ENCODE measurements at regions not wholly inside any gene's neighbourhood (a gene's known extent, or its start where the extent isn't known, plus 50 kb on each side); places are given as distances from the start of the nearest gene placed in this dataset.

DNA sequence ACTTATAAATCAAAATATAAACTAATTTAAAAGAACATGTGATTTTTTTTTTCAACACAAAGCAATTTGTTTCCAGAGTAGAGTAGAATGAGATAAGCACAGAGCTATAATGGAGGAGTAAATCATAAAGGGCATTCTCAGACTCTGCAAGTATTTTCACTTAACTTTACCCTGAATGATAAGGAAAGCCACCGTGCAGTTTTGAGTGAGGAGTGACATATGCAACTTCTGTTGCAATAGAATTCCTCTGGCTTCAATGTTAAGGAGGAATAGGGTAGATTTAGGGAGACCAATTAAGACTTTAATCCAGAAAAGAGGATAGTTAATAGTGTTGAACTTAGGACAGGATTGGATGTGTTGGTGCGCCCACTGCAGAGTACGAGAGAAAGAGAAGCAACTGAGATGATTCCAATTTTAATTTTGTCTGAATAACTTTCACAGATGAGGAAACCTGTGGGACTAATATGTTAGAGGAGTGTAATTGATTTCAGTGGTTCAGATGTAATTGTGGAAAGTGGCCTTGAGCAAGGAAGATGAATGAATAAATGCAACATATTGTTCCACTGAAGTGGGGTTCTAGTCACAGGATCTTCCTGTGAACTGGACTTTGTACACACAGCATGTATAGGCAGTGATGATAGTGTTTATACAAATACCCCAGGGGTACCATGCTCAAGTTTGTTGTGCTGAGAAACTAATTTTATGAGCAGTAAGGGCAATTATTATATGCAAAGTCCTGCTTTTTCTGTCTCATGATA, 255.5 kb upstream of the ANO3 start:
- H3K36me3 ChIP-seq, result no peaks in the 10 kb centered on the region
- H3K4me3 ChIP-seq, result no peak overlapping the region
- no peaks in the 10 kb centered on the region for H3K9me3 ChIP-seq
- no peaks in the 10 kb centered on the region for H3K4me1 ChIP-seq
- TF ChIP-seq POLR2A (IDR thresholded peaks at IDR 0.05) (no peak), EP300 (IDR thresholded peaks at IDR 0.05) (no peak), POLR2AphosphoS5 (IDR thresholded peaks at IDR 0.05) (no peak)
- TF ChIP-seq, protein P1, sequence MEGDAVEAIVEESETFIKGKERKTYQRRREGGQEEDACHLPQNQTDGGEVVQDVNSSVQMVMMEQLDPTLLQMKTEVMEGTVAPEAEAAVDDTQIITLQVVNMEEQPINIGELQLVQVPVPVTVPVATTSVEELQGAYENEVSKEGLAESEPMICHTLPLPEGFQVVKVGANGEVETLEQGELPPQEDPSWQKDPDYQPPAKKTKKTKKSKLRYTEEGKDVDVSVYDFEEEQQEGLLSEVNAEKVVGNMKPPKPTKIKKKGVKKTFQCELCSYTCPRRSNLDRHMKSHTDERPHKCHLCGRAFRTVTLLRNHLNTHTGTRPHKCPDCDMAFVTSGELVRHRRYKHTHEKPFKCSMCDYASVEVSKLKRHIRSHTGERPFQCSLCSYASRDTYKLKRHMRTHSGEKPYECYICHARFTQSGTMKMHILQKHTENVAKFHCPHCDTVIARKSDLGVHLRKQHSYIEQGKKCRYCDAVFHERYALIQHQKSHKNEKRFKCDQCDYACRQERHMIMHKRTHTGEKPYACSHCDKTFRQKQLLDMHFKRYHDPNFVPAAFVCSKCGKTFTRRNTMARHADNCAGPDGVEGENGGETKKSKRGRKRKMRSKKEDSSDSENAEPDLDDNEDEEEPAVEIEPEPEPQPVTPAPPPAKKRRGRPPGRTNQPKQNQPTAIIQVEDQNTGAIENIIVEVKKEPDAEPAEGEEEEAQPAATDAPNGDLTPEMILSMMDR (IDR thresholded peaks at IDR 0.05), result no peak
- H3K27ac ChIP-seq, result no peak overlapping the region
- H3K27me3 ChIP-seq, result no peaks in the 10 kb centered on the region
- intact Hi-C loops (cut with DNase I), result no loop called here
- 71 to 86% methylated on average over 3 of the region's 3 CpGs for WGBS, 2 donors
- DNase-seq, result no peak

DNA sequence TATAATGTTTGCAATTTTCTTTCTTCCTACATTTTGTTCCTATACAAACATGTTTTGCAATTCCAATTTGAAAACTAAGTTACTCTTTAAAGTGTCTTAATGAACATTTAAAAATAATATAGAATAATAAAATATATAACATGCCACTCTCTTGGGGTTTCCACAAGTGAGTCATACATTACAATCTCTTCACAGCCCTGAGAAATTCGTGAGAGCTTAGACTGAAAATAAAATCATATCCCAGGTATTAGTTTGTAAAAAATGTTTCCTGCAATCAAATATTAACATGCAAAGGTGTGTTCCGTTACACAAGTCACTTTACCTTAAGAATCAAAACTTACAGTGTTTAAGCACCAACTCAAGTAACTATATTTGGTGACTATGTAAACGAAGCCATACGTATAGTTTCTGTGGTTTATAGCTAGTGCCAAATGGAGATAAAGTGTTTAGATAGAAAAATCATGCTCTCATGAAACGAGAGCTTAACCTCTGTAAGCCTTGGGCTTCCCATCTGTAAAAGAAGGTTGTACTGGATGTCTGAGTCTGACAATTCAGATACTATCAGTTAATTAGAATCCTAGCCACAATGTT, 253.6 kb upstream of the ANO3 start:
- no peak for TF ChIP-seq EP300 (IDR thresholded peaks at IDR 0.05)
- no peak for TF ChIP-seq POLR2A (IDR thresholded peaks at IDR 0.05)
- no peak for TF ChIP-seq POLR2AphosphoS5 (IDR thresholded peaks at IDR 0.05)
- TF ChIP-seq, protein P1 (IDR thresholded peaks at IDR 0.05), result no peak
- no peaks in the 10 kb centered on the region for H3K27me3 ChIP-seq
- no peak overlapping the region for H3K27ac ChIP-seq
- no peak for DNase-seq
- H3K4me3 ChIP-seq, result no peak overlapping the region
- H3K36me3 ChIP-seq, result no peaks in the 10 kb centered on the region
- 32 to 52% methylated on average over 5 of the region's 5 CpGs for WGBS, 2 donors
- intact Hi-C loops (cut with DNase I), result no loop called here
- no peaks in the 10 kb centered on the region for H3K4me1 ChIP-seq
- no peaks in the 10 kb centered on the region for H3K9me3 ChIP-seq

DNA sequence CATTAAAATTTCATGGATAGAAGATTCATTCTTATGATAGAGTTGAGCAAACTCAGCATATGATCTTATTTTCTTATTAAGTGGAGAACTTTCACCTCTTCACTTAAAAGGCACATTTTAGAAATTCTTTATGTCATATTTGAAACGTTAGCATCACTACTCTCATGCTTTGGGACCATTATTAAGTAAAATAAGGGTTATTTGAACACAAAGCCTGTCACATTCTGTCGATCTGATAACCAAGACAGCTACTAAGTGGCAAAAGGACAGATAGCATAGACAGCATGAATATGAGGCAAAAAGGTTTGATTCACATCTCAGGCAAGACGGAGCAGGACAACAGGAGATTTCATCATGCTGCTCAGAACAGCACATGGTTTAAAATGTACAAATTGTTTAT, 247.6 kb upstream of the ANO3 start:
- Histone ChIP-seq H3K4me3 (no peak overlapping the region), H3K36me3 (no peaks in the 10 kb centered on the region), H3K27me3 (no peaks in the 10 kb centered on the region), H3K27ac (no peak overlapping the region), H3K4me1 (no peaks in the 10 kb centered on the region), H3K9me3 (no peaks in the 10 kb centered on the region)
- 77 to 81% methylated on average over 3 of the region's 3 CpGs for WGBS, 2 donors
- no peak for DNase-seq
- TF ChIP-seq, protein P1 (IDR thresholded peaks at IDR 0.05), result no peak
- no peak for TF ChIP-seq EP300 (IDR thresholded peaks at IDR 0.05)
- no peak for TF ChIP-seq POLR2A (IDR thresholded peaks at IDR 0.05)
- TF ChIP-seq POLR2AphosphoS5 (IDR thresholded peaks at IDR 0.05), result no peak
- intact Hi-C loops (cut with DNase I), result no loop called here

DNA sequence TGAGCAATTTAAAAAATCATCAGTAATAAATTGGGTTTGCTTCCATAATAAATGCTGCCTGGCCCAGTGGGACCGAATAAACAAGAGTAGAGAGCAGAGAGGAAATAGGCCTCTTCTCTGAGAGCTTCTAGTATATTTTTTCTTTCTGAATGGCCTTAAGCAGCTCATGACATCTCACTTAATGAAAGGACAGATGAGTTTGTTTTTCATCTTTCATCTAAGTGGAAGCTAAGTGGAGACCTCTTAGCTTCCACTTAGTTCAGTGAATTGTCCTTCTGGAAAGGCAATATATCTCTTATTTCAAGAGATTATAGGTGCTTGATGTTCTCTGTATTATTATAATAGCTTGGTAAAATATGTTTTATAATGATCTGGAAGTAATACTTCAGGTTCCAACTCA, 245.9 kb upstream of the ANO3 start:
- WGBS, 2 donors, result 66 to 70% methylated on average over 1 of the region's 1 CpG
- intact Hi-C loops (cut with DNase I), result no loop called here

DNA sequence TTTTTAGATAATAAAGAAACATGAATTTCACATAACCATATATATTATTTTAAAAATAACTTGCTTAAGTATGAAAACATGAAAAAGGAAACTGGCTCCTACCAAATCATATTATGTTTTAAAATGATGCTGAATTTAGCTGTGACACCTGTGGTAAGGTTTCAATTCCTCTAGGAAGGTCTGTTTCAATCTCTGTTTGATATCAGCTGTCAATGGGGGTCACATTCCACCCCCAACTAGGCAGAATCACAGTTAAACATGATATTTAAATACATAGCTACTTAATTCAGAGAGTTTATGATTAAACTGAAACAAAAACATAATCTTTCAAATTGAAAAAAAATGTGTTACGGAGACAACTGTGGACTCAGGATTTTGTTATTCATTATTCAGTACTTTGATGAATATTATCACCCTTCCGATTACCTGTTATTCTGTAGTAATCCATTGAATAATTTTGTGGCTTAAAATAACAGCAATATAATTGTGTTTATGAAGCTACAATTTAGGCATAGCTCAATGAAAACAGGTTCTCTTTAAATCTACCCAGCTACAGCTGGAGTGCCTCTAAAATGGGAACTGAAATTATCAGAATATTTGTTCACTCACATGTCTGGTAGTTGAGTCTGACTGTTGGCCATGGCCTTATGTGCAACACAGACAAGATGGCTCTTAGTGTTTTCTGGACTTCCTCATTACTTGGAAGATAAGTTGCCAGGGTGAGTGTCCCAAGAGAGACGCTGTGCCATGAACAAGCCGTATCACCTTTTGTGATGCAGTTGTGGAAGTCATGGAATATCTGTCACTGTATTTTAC, 244.6 kb upstream of the ANO3 start:
- intact Hi-C loops (cut with DNase I), result no loop called here
- DNase-seq, result no peak
- no peaks in the 10 kb centered on the region for H3K9me3 ChIP-seq
- no peak overlapping the region for H3K4me3 ChIP-seq
- TF ChIP-seq EP300 (IDR thresholded peaks at IDR 0.05) (no peak), POLR2A (IDR thresholded peaks at IDR 0.05) (no peak), POLR2AphosphoS5 (IDR thresholded peaks at IDR 0.05) (no peak)
- TF ChIP-seq, protein P1 (IDR thresholded peaks at IDR 0.05), result no peak
- no peak overlapping the region for H3K27ac ChIP-seq
- H3K27me3 ChIP-seq, result no peaks in the 10 kb centered on the region
- H3K4me1 ChIP-seq, result no peaks in the 10 kb centered on the region
- 76 to 89% methylated on average over 4 of the region's 4 CpGs for WGBS, 2 donors
- no peaks in the 10 kb centered on the region for H3K36me3 ChIP-seq

More for the DNA sequence above, 245.9 kb upstream of the ANO3 start:
- DNase-seq, result no peak
- Histone ChIP-seq H3K9me3 (no peaks in the 10 kb centered on the region), H3K4me3 (no peak overlapping the region), H3K27me3 (no peaks in the 10 kb centered on the region), H3K36me3 (no peaks in the 10 kb centered on the region), H3K4me1 (no peaks in the 10 kb centered on the region), H3K27ac (no peak overlapping the region)
- no peak for TF ChIP-seq POLR2AphosphoS5 (IDR thresholded peaks at IDR 0.05)
